ENCODE measurements at regions not wholly inside any gene's neighbourhood (a gene's known extent, or its start where the extent isn't known, plus 50 kb on each side); places are given as distances from the start of the nearest gene placed in this dataset.

GRCh38 chr4:62342346-62342745 lies 1142.2 kb downstream of the ADGRL3 start:
- intact Hi-C loops (cut with DNase I; ENCODE audit: low total_unique reads) = no loop called here
- H3K27ac ChIP-seq = no peak overlapping the region
- no peak for TF ChIP-seq CTCF (IDR thresholded peaks at IDR 0.05)
- H3K36me3 ChIP-seq = no peaks in the 10 kb centered on the region
- no peak overlapping the region for H3K4me3 ChIP-seq
- H3K27me3 ChIP-seq = no peaks in the 10 kb centered on the region
- no peak for DNase-seq
- peaks cover 0 to 4% (median 4%) of the 10 kb centered on the region in 3 donors for H3K9me3 ChIP-seq
- no peaks in the 10 kb centered on the region for H3K4me1 ChIP-seq

- Histone ChIP-seq H3K27ac (no peak overlapping the region), H3K9me3 (no peaks in the 10 kb centered on the region), H3K4me3 (no peak overlapping the region), H3K27me3 (no peaks in the 10 kb centered on the region), H3K4me1 (no peaks in the 10 kb centered on the region), H3K36me3 (no peaks in the 10 kb centered on the region)
- intact Hi-C loops (cut with DNase I; ENCODE audit: low total_unique reads) = no loop called here
- no peak for TF ChIP-seq CTCF (IDR thresholded peaks at IDR 0.05)
- DNase-seq = no peak
Measured at GRCh38 chr4:62328526-62328925, 1128.4 kb downstream of the ADGRL3 start.

GRCh38 chr4:62327612-62328297 lies 1127.6 kb downstream of the ADGRL3 start:
- Histone ChIP-seq H3K27me3 (no peaks in the 10 kb centered on the region), H3K9me3 (no peaks in the 10 kb centered on the region), H3K27ac (no peak overlapping the region), H3K36me3 (no peaks in the 10 kb centered on the region), H3K4me3 (no peak overlapping the region), H3K4me1 (no peaks in the 10 kb centered on the region)
- no peak for TF ChIP-seq CTCF (IDR thresholded peaks at IDR 0.05)
- no peak for DNase-seq
- intact Hi-C loops (cut with DNase I; ENCODE audit: low total_unique reads) = no loop called here

GRCh38 chr4:62324215-62324614 lies 1124.1 kb downstream of the ADGRL3 start:
- no peaks in the 10 kb centered on the region for H3K36me3 ChIP-seq
- DNase-seq = peak in 1 of 2 donors; percentile 28
- intact Hi-C loops (cut with DNase I; ENCODE audit: low total_unique reads) = no loop called here
- TF ChIP-seq CTCF (IDR thresholded peaks at IDR 0.05) = no peak
- no peak overlapping the region for H3K4me3 ChIP-seq
- no peaks in the 10 kb centered on the region for H3K4me1 ChIP-seq
- no peaks in the 10 kb centered on the region for H3K9me3 ChIP-seq
- no peak overlapping the region for H3K27ac ChIP-seq
- H3K27me3 ChIP-seq = no peaks in the 10 kb centered on the region

- Histone ChIP-seq H3K27ac (no peak overlapping the region), H3K4me3 (no peak overlapping the region), H3K9me3 (no peaks in the 10 kb centered on the region), H3K27me3 (no peaks in the 10 kb centered on the region), H3K4me1 (no peaks in the 10 kb centered on the region), H3K36me3 (no peaks in the 10 kb centered on the region)
- TF ChIP-seq CTCF (IDR thresholded peaks at IDR 0.05) = no peak
- intact Hi-C loops (cut with DNase I; ENCODE audit: low total_unique reads) = no loop called here
- no peak for DNase-seq
Measured at GRCh38 chr4:62320612-62321011, 1120.5 kb downstream of the ADGRL3 start.

- H3K4me1 ChIP-seq = no peaks in the 10 kb centered on the region
- H3K27me3 ChIP-seq = no peaks in the 10 kb centered on the region
- H3K9me3 ChIP-seq = peaks cover 0 to 11% (median 0%) of the 10 kb centered on the region in 3 donors
- TF ChIP-seq CTCF (IDR thresholded peaks at IDR 0.05) = no peak
- no peak overlapping the region for H3K27ac ChIP-seq
- no peak for DNase-seq
- H3K36me3 ChIP-seq = no peaks in the 10 kb centered on the region
- intact Hi-C loops (cut with DNase I; ENCODE audit: low total_unique reads) = no loop called here
- H3K4me3 ChIP-seq = no peak overlapping the region
Measured at GRCh38 chr4:62302710-62303109, 1102.6 kb downstream of the ADGRL3 start.

Measured in tibial artery (tissue), 4 donors.